22Rv1 (cell line): ENCODE measurements at regions not wholly inside any gene's neighbourhood (a gene's known extent, or its start where the extent isn't known, plus 50 kb on each side); places are given as distances from the start of the nearest gene placed in this dataset.
"Not testable (repeated sequence)": the region's sequence is repeated elsewhere in the genome, so short reads cannot be mapped to it uniquely, and the experiment has no call there.

Experiments used
- H3K27ac ChIP-seq: fragments of 450-650 bp; 2 replicates; pipeline ENCODE4 v1.5.1; 2017
- ZFX ChIP-seq: fragments of 450-650 bp; IDR thresholded peaks from 2 replicates; pipeline ENCODE4 v1.6.1; 2017; ENCODE audit warnings: antibody characterized with exemption, borderline replicate concordance
- TF ChIP-seq, protein P1 (sequence below): fragments of 450-650 bp; IDR thresholded peaks from 2 replicates; pipeline ENCODE4 v1.5.1; 2017; ENCODE audit warnings: mild to moderate bottlenecking

GRCh38 chr12:88812610-88813009 is 232.3 kb upstream of the KITLG start:
- no peak for TF ChIP-seq ZFX
- TF ChIP-seq, protein P1, sequence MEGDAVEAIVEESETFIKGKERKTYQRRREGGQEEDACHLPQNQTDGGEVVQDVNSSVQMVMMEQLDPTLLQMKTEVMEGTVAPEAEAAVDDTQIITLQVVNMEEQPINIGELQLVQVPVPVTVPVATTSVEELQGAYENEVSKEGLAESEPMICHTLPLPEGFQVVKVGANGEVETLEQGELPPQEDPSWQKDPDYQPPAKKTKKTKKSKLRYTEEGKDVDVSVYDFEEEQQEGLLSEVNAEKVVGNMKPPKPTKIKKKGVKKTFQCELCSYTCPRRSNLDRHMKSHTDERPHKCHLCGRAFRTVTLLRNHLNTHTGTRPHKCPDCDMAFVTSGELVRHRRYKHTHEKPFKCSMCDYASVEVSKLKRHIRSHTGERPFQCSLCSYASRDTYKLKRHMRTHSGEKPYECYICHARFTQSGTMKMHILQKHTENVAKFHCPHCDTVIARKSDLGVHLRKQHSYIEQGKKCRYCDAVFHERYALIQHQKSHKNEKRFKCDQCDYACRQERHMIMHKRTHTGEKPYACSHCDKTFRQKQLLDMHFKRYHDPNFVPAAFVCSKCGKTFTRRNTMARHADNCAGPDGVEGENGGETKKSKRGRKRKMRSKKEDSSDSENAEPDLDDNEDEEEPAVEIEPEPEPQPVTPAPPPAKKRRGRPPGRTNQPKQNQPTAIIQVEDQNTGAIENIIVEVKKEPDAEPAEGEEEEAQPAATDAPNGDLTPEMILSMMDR: no peak

DNA sequence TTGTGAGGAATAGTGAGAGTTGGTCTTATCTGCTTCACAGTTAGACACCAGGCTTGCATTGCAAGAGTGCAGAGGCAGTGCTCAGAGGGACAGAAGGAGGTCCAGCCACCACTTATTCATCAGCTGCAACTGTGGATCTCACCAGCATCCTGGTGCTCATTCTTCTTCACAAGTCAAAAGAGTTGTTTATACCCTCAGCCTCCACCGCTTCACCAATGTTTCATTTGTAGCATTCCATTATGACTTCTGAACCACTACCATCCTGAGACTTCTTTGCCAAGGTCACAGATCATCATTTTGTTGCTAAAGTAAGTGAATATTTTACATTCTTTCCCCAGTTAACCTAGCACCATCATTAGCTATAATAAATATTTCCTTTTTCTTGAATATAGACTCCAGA is 230.5 kb upstream of the KITLG start:
- TF ChIP-seq ZFX: no peak
- TF ChIP-seq, protein P1: no peak
- H3K27ac ChIP-seq: no peak overlapping the region

More at GRCh38 chr12:88812610-88813009, 232.3 kb upstream of the KITLG start:
- no peak overlapping the region for H3K27ac ChIP-seq

DNA sequence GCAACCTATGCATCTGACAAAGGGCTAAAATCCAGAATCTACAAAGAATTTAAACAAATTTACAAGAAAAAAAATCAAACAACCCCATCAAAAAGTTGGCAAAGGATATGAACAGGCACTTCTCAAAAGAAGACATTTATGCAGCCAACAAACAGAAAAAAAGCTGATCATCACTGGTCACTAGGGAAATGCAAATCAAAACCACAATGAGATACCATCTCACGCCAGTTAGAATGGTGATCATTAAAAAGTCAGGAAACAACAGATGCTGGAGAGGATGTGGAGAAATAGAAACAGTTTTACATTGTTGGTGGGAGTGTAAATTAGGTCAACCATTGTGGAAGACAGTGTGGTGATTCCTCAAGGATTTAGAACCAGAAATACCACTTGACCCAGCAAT is 229.6 kb upstream of the KITLG start:
- not testable (repeated sequence) for H3K27ac ChIP-seq

GRCh38 chr12:88805692-88806091 is 225.4 kb upstream of the KITLG start:
- no peak overlapping the region for H3K27ac ChIP-seq
- no peak for TF ChIP-seq ZFX
- TF ChIP-seq, protein P1: no peak

DNA sequence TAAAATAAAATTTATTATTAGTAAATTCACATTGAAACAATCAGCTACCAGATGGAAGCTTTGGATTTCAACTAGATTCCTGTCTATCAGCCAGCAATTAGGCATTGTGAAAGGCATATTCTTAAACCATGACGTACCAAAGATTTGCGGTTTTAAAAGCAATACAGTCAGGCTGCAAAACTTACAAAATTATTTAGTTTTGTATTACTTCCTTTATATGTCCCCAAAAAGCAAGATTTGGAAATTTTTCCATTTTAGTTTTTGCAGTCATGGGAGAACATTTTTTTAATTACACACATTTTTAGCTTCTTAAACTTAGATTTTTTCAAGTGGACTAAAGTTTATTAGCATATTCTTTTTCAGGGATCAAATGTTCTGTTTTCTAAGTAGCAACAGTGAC is 225.0 kb upstream of the KITLG start:
- no peak for TF ChIP-seq ZFX
- TF ChIP-seq, protein P1: no peak
- H3K27ac ChIP-seq: no peak overlapping the region

DNA sequence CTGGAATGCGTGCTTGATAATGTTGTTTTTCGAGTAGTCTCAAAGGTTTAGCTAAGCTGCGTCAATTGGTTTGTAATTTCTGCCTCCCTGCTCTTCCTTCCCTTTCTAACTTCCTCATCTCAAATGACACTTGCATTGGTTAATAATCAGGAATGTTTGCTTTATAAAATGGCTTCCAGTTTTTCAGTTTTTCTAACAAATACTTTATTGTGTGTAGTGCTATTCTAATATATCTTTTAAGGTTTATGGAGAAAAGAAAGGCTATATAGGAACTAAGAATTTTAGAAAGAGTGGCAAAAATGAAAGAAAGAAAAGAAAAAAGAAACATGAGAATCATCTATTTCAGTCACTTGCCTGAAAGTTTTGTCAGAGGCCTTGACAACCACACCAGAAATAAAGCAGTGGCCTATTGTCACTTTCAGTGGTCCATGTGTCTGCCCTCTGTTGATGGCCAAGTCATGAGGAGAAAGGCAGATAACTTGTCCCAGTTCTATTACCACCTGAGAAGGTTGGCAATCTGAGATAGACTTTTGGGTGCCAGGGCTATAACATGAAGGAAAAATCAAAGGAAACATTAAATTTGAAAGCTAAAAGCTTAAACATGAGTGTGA is 221.9 kb upstream of the KITLG start:
- TF ChIP-seq ZFX: no peak
- TF ChIP-seq, protein P1: no peak
- H3K27ac ChIP-seq: no peak overlapping the region

DNA sequence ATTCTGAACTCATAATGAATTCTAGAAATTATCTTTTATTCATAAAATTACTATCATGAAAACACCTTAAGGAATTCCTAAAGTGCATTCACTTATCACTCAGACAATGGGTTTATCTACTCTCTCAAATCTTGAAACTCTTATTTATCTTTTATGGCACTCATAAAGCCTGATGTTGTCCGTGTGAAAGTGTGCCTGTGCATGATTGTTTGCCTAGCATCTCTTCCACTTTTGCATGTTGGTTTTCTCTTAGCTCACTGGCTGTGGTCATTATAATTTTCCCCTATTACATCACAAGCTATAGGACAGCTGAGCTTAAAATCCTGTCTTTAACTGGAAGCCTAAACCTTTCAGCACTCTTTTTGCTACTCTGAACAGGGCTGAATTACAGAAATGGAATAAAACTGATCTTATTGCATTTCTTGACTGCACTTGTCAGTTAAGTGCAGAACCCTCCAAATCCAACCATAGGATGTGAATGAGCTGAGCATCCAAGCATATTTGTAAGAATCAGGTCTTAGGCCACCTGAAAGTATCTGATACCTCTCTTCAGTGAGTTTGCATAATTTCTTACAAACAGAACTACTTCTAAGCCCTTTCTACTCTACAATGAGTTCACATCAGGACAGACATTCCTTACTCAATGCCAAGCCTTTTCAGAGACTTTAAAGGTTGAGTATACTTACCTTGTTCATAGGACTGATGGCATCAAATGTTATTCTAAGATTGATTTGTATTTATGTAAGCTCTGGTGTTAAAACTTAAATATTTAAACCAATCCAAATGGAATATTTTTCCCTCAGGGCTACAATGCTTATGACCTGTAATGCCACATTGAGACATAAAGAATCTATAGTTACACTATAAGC is 221.2 kb upstream of the KITLG start:
- no peak overlapping the region for H3K27ac ChIP-seq

More for the DNA sequence above, 221.2 kb upstream of the KITLG start:
- TF ChIP-seq, protein P1: no peak
- TF ChIP-seq ZFX: no peak
